GM18909 (cell line): ENCODE measurements at regions not wholly inside any gene's neighbourhood (a gene's known extent, or its start where the extent isn't known, plus 50 kb on each side); places are given as distances from the start of the nearest gene placed in this dataset.

Source experiments
- ATAC-seq: cut with Tn5 transposase; IDR thresholded peaks from one replicate; pipeline ENCODE4 v1.9.1; 2021; ENCODE audit warnings: mild to moderate bottlenecking; ENCODE audit not compliant: unreplicated experiment, poor library complexity

DNA sequence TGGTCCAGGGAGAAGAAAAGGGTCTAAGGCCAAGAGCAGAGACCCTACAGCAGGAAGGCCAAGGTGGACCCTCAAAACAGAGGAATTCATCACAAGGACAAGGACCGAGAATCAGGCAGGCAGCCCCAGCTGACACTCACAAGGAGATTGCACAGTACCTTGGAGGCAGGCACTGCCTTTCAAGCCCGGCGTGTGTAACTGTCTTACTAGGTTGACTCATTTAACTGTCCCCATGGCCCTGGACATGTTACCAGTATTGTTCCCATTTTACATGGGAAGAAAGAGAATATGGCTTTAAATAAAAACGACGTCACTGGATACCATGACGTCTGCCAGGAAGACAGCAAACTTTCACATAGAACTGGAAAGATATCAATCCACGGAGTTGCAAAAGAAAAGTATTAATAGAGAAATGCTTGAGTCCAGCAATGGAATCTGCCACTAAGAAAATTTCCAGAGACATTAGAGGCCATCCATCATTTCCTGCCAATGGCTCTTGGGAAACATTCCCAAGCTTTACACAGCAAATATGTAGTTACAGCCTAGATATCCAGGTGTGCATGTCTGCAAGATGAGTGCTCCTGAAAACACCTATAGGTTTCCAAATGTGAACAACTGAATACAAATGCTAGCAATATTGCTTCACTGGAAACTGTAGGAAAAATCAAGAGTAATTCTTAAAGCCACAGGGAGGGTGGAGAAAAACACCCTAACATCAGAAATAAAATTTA, 111.5 kb upstream of the RPS6KA2 start:
- no peak for ATAC-seq

DNA sequence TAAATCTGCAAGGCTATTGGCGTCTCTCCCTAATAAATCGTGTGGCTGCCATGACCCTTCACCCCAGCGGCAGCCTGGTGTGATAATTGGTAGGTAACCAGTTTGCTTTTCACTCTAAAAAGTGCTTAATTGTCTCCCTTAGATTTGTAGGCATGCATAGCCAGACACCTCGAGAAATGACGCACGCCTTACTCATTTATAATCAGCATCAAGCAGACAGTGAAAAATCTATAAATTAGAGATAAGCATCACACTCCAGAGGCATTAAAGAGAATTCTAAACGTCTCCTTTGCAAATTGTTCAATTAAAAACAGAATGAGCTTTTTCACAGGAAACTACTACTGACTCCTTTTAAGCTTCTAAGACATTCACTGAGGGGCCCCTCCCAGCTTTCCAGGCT, 110.2 kb upstream of the RPS6KA2 start:
- no peak for ATAC-seq

DNA sequence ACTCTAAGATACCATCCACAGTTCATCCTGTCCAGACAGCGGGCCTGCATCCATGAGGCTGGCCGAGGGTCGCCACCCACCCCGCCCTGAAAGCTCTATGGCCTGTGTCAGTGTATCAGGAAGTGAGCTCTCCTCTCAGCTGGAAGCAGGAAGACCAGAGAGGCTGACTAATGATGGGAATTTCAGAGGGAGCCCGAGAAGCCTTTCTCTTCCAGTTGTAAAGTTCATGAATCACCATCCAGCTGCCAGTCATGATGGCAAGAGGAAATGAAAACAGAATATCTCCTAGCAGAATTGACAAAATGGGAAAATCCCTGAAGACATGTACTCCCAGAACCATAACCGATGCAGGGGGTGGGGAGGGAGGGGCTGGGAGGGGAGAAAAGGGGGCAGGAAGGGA, 109.6 kb upstream of the RPS6KA2 start:
- ATAC-seq, result no peak

DNA sequence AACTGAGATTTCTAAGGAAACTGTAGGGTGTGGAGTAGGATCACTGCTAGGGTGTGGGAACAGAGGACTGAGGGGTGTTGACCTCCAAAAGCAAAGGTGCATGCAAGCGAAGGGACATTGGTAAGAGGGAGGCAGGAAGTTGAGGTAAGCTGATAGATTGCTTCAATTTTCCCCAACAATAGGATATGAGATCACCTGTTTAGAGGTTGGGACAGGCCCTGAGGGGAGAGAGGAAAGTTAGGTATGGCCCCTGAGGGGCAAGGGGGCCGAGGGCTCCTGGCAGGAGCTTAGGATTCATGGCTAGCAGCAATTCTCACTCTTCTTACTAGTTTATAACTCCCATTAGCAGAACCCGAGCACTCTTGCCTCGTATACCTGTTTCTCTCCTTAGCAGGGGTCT, 106.8 kb upstream of the RPS6KA2 start:
- ATAC-seq, result no peak

DNA sequence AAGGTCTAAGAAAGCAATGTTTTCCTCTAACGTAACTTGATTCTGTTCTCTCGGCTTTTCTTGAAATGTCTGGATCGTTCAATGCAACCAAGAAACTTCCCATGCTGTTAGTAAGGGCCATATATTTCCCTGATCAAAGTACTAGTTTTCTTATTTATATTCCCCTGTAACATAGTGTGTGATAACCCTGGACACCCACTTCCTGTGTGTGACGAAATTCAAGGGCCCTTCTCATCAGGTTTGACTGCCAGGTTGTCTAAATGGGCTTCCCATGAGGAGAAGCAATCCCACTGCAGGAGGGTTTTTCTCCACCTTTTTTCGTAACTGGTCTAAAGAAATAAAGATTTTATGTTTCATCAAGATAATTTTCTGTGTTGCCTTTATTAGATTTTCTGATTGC, 102.6 kb upstream of the RPS6KA2 start:
- no peak for ATAC-seq

DNA sequence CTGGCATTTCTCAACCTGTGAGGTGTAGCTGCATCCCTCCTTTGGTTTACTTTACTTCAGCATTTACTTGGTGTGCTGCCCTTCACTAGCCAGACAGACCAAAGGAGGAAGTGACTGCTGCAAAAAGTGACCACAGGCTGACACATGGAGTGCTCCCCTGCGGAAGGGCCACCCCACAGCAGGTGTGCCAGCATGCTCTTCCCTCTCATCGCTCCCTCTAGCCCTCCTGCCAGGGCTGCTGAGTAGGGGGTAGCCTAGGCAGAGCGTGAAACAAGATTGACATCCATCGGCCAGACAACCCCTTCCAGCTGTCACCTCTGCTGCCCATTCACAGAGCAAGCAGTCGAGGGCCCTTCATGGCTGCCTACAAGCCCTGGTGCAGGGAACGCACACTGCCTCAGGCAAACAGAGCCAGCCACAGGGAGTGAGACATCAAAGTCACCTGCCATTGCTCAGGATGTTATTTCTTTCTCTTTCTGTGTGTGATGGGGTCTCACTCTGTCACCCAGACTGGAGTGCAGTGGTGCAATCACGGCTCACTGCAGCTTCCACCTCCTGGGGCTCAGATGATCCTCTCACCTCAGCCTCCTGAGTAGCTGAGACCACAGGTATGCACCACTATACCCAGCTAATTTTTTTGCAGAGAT, 102.0 kb upstream of the RPS6KA2 start:
- no peak for ATAC-seq

DNA sequence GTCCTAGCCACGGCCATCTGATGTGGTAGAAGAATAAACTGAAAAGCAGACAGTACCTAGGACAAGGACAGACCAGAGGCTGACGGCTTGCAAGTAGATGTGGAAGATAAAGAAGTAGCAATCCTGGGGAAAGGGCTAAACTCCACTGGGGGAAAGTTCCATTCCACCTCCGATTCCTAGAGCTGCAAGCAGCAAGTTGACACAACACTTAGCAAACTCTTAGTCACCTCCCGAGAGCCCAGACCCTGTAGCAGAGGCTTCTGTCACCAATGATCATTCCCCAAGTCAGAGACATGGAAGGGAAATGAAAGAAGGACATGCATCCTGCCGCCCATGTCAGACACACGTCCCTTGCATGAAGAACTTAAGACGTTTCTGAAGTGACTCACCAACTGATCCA, 99.2 kb upstream of the RPS6KA2 start:
- no peak for ATAC-seq

DNA sequence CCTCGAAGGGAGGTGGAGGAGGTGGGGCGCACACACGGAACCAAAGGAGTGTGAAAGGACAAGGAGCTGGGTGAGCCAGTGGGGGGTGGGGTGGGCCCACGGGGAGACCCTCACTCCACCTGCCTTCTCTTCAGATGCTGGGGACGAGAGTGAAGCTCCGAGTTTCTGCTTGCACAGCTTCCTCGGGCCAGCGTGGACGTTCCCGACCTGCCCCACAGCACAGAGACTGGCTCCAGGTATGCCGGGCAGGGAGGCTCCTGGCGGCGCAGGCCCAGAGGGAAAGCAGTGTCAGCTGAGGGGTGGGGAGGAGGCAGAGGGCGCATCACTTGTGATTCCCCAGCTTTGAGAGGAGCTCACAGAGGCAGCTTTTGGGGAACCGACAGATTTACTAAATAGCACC, 98.5 kb upstream of the RPS6KA2 start:
- no peak for ATAC-seq

DNA sequence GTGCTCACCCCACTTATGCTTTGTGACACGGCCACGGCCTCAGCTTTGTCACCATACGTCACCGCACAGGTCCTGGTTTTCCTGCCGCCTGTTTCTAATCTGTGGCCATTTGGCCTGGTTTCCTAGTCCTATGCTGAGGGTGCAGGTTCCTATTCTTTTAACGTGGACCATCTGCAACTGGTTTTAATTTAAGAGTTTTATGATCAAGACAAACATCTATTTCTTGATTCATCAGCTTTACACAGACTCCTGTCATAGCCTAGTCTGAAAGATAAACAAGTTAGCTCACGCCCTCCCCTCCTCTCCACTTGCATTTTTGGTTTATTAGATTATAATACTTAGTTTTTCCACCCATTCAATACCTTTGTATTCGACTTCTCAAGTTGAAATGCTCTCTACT, 97.5 kb upstream of the RPS6KA2 start:
- no peak for ATAC-seq

DNA sequence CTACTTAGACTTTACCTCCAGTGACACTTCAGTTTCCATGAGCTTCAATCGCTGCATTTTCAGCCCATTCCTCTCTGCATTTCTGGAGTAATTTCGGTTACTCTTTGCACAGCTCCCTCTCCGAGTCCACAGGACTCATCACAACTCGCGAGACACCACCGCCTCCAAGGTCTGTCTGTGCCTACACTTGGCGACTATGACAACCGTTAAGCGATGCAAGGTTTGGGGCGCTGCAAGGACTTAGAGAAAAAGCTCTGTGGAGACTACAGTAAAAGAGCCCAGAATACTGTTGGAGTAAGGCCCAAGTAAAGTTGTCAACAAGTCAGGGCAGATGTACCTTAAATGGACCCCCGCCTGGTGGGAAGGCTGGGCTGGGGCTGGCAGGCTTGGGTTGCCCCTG, 95.7 kb upstream of the RPS6KA2 start:
- no peak for ATAC-seq

DNA sequence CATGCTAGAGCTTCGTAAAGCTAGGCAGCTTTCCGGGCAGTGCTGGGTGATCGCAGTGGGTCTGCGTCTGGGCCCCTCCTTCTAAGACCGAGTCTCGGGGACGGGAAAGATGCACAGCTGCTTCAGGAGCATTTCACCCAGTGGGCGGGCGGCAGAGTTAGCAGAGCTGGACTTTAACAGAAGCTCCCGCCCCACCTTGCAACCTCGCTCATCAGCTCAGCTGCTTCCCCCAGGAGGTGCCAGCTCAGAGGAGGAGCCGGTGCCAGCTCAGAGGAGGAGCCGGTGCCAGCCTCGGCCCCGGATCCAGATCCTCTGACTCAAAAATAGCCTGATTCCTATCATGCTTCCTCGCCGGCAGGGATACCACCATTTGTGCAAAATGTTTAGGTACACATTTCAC, 94.5 kb upstream of the RPS6KA2 start:
- ATAC-seq, result no peak

DNA sequence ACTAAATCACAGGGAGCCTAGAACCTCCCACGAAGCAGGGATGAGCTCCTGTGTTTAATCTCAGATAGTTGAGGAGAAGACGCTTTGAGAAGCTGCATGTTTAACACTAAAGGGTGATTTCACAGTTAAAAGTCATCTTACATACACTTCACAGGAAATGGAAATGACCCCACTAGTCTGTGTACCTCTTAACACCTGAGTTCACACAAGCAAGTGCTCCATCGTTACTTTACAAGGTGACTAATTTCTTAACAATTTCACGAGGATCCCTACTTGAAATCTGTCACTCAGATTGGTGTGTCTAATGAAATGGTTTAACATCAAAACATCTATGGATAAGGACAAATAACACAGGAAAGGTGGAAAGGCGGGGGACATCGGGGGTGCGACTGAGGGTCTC, 93.8 kb upstream of the RPS6KA2 start:
- no peak for ATAC-seq

DNA sequence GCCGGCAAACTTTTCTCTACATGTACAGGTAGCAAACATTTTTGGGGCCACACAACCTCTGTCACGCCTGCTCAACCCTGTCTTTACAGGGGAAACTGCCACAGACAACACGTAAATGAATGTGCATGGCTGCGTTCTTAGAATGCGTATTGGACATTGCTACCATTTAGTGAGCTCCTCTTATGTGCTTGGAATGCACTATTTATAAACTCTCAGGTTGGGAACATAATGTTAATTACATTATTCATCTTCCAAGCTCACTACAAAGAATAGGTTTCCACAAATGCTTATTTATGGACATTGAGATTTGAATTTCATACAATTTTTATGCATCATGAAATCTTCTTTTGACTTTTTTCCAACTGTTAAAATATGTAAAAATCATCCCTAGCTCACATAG, 92.0 kb upstream of the RPS6KA2 start:
- ATAC-seq, result no peak

DNA sequence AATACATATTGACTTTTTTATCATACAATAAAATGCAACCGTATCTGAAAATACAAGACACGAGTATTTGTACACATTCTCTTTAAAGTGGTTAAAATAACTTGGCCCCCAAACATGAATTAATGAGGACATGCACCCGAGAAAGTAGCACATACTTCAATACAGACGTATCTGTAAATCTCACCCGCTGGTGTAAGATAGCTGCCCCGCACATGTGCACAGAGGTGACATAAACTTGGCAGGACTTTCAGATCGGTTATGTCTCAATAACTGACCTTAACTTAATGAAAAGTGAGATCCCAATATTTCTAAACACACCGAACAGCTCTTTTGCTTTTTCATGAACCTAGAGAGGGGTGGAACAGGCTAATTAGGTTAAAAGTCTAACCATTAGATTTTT, 91.5 kb upstream of the RPS6KA2 start:
- ATAC-seq, result no peak

DNA sequence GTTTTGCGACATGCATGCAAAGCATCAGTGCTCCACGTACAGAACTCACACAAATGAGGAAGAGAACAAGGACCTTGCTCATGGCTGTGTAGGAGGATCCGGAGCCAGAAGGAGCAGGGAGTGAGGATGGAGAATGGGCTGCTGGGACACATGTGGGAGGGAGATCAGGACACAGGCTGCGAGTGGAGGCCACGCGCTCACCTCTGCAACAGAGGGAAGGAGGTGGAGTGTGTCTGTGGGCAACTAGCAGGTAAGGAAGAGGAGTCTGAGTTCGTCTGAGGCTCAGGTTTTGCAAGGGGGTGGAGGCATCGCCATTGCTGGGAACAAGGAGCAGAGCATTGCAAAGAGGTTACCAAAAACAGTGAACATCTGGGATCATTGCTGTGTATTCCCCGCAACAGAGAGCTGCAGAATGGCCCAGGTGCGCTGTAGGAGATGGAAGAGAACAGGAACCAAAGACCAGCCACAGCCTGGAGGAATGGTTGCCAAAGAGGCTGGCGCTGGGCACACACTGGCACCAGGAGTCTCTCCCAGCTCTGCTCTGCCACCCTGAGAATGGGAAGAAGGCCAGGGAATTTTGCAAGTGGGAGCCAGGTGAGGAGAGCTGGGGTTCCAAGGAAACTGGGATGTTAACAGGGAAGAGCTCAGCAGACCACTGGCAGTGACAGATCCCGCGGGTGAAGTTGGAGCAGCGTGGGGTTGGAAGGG, 90.0 kb upstream of the RPS6KA2 start:
- ATAC-seq, result no peak

DNA sequence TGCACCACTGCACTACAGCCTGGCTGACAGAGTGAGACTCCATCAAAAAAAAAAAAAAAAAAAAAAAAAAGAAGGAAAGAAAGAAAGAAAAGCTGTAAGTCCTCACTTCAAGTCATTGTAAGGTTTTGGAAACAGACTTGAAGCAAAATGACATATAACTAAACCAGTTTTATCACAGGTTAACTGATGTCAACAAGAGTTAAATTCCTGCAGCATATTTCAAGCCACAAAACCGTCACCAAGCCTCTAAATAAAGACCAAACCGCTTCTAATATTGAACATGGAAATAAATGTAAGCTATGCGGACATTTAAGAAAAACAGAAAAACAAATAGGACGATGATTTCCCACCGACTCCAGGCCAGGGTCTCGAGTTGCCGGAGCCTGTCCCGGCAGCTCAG, 88.9 kb upstream of the RPS6KA2 start:
- ATAC-seq, result no peak

DNA sequence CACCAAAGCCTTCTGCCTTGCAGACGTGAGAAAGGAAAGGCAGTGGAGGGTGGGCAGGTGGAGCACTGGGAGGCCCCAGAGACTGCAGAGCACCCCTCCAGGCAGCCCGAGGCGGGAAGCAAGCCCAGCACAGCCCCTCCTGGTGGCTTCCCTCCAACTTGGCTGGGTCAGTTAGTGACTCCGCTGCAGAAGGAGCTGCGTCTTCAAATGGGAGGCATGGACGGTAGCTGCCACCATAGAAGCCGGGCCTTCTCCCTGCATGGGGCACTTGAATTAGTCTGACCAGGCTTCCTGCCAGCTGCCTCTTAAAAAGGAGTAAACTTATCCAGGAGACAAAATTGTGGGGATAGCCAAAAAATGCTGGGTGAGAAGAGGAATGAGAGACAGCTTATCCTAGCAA, 88.0 kb upstream of the RPS6KA2 start:
- ATAC-seq, result no peak

DNA sequence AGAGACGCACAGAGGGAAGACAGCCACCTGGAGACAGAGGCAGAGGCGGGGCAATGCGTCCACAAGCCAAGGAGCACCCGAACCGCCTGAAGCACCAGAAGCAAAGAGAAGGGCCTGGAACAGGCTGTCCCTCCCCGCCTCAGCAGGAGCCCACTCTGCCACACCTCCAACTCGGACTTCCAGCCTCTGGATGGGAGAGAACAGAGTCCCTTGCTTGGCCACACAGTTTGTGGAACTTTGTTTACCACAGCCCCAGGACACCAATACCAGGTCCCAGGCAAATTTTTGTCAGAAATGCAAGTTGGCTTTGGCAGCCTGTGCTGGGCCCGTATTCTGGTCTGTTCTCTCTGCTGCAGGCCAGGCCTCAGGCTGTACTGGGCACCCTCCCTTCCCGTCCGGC, 87.5 kb upstream of the RPS6KA2 start:
- ATAC-seq, result no peak

DNA sequence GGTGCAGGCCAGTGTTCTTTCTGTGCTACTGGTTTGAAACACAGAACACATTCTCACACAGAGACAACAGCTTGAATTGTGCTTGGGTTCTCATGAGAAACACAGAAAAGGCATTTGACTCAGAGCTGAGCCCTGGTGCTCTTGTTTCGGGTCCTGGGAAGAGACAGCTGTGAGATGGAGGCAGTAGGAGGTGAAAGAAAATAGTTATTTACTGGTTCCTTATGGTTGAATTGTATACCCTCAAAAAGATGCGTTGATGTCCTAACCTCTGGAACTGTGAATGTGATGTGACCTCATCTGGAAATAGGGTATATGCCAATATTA, 87.1 kb upstream of the RPS6KA2 start:
- no peak for ATAC-seq

DNA sequence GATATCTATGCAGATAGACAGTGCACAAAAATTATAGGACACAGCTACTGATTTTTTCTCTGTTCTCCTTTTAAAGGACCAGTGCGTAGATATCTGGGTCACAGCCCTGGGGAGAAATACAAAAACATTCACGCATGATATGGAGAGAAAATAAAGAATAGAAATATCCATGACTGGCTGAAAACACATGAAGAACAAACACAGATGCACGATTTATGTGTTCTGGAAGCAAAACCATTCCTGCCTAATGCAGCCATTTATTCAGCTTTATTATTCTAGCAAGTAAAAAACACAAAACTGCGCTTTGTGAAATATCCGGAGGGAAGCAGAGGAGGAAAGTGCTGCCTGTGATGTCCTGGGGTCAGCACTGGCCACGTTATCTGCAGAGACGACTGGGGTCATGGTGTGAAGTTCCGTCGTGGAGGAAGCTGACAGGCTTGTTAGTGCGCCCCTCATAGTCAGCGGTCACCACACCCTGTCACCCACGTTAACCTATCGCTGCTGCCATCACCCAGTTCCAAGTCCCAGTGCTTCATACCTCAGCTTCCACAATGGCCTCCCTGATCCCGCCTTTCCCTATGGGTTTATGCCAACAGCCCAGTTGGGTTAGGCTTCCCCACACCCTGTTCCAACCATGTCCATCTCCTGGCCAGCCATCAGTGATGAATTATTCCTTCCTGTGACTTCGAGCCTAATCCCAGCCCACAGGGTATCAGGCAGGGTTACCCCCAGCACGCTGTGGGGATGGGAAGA, 86.6 kb upstream of the RPS6KA2 start:
- ATAC-seq, result no peak
